ENCODE measurements at regions not wholly inside any gene's neighbourhood (a gene's known extent, or its start where the extent isn't known, plus 50 kb on each side); places are given as distances from the start of the nearest gene placed in this dataset.

- TF ChIP-seq CTCF (IDR thresholded peaks at IDR 0.05; ENCODE audit: low read depth, low read length, poor library complexity, severe bottlenecking) (no peak), EZH2phosphoT487 (IDR thresholded peaks at IDR 0.05; ENCODE audit: borderline replicate concordance, low read length) (no peak)
Observed at GRCh38 chr16:85348911-85349334, 236.7 kb upstream of the CIBAR2 start.
